Activated CD4-positive, alpha-beta T cell treated with anti-CD3 and anti-CD28 coated beads for 36 hours (primary cell): ENCODE measurements at regions not wholly inside any gene's neighbourhood (a gene's known extent, or its start where the extent isn't known, plus 50 kb on each side); places are given as distances from the start of the nearest gene placed in this dataset.

ENCODE experiments used
- ATAC-seq: fragments of 200-7000 bp; cut with Tn5 transposase; one replicate; pipeline ENCODE4 v1.10.0; 2021; ENCODE audit warnings: mild to moderate bottlenecking, moderate library complexity
- CTCF ChIA-PET: fragments of 350-600 bp; sonication (Branson Sonifier 250); formaldehyde crosslinking; loops from one replicate; lab custom pipeline; 2021; ENCODE audit warnings: antibody characterized with exemption; lab: Charles Lee
- POLR2A ChIA-PET: fragments of 350-600 bp; sonication (Branson Sonifier 250); formaldehyde crosslinking; loops from one replicate; lab custom pipeline; 2021; ENCODE audit warnings: antibody characterized with exemption, inconsistent platforms; lab: Charles Lee
- DNase-seq: peaks from one replicate; pipeline ENCODE4 v3.0.0-alpha.2; 2020
- H3K27ac Mint-ChIP-seq: one replicate; pipeline ENCODE4 v1.8.0; 2021; ENCODE audit warnings: mixed read lengths
- H3K27me3 Mint-ChIP-seq: one replicate; pipeline ENCODE4 v1.8.0; 2021; ENCODE audit warnings: mixed read lengths
- H3K36me3 Mint-ChIP-seq: one replicate; pipeline ENCODE4 v1.8.0; 2021; ENCODE audit warnings: low read depth, mixed read lengths
- H3K4me1 Mint-ChIP-seq: one replicate; pipeline ENCODE4 v1.8.0; 2021; ENCODE audit warnings: mixed read lengths
- H3K4me3 Mint-ChIP-seq: one replicate; pipeline ENCODE4 v1.8.0; 2021; ENCODE audit warnings: mild to moderate bottlenecking, moderate library complexity, mixed read lengths
- H3K9me3 Mint-ChIP-seq: one replicate; pipeline ENCODE4 v1.8.0; 2021; ENCODE audit warnings: low read depth, mixed read lengths
- intact Hi-C, 2 experiments: fragments of 100-400 bp; cut with DNase I in 1 of 2; cut with micrococcal nuclease in 1 of 2; formaldehyde crosslinking; loops; one replicate each; pipeline versions ENCODE4 v1.14.2 to v1.15.1; 2022 to 2024; cut with DNase I, micrococcal nuclease

DNA sequence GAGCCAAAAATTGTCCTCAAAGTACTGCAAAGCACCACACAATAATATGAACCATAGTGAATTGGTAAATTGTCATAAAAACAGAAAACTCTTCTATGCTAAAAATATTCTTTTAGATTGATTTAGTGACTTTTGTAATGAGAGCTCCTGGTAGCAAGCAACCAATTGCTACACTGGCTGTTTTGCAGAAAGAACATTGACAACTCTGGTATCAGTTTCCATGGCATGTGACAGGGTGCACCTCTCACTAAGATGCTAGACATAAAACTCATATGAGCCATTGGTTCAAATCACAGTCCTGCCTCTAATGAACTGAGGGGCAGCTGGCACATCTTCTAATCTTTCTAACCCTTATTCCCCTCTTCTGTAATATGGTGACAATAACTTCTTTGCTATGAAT is 212.2 kb downstream of the HS3ST1 start:
- no peak overlapping the region for H3K4me3 Mint-ChIP-seq
- no peaks in the 10 kb centered on the region for H3K4me1 Mint-ChIP-seq
- H3K36me3 Mint-ChIP-seq = no peaks in the 10 kb centered on the region
- no peak for ATAC-seq
- no peaks in the 10 kb centered on the region for H3K27me3 Mint-ChIP-seq
- POLR2A ChIA-PET = no interaction called here
- no peaks in the 10 kb centered on the region for H3K9me3 Mint-ChIP-seq
- CTCF ChIA-PET = interaction anchor here (0.6 to 1.2 kb wide), 2 partner anchors 9 to 1737 kb away, joined by 3 to 4 read pairs; no protein-coding TSS in a partner anchor
- intact Hi-C loops = no loop called here
- no peak overlapping the region for H3K27ac Mint-ChIP-seq
- no peak for DNase-seq

DNA sequence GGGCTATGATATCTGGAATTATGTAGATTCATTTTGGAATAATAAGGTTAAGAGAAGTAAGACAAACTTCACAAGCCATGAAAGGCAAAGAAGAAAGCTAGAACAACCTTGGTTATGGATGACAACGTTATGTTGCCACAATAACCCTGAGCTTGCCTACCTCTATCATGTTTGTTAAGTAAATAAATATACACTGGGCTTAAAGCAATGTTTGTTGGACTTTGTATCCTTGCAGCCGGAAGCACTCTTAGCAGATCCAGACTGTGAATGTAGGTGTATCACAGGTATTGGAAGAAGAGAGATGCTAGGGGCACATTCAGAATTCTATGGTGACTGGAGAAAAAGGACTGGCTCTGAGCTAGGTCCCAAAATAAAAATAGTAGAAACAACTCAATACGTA is 214.4 kb downstream of the HS3ST1 start:
- no peaks in the 10 kb centered on the region for H3K27me3 Mint-ChIP-seq
- ChIA-PET CTCF (no interaction called here), POLR2A (no interaction called here)
- DNase-seq (no peak), ATAC-seq (no peak)
- no peaks in the 10 kb centered on the region for H3K4me1 Mint-ChIP-seq
- intact Hi-C loops = no loop called here
- H3K36me3 Mint-ChIP-seq = no peaks in the 10 kb centered on the region
- no peak overlapping the region for H3K27ac Mint-ChIP-seq
- no peak overlapping the region for H3K4me3 Mint-ChIP-seq
- H3K9me3 Mint-ChIP-seq = peaks cover 5% of the 10 kb centered on the region

DNA sequence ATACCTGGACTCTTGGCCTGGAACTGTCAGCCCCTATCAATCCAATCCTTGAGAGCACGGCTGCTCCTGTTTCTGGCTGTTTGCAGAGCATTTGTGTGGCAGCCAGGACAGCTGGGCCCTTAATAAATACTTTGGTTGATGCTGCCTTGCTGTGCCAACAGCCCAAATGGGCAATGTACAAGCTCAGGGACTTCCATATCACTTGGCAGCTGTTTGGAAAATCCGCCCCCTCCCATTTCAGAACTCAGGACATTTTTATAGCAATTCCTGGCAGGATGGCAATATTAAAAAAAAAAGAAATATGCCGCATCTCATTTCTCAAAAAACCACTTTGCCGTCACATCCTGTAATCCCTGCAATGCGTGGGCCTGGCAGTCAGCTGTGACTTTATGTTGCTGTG is 218.9 kb downstream of the HS3ST1 start:
- intact Hi-C loops = no loop called here
- CTCF ChIA-PET = interaction anchor here (0.6 kb wide), 1 partner anchor 405 kb away, joined by 4 read pairs; no protein-coding TSS in a partner anchor
- Mint-ChIP-seq H3K4me1 (no peaks in the 10 kb centered on the region), H3K27ac (no peak overlapping the region), H3K27me3 (no peaks in the 10 kb centered on the region), H3K36me3 (no peaks in the 10 kb centered on the region), H3K4me3 (no peak overlapping the region), H3K9me3 (peaks cover 15% of the 10 kb centered on the region)
- no peak for DNase-seq
- POLR2A ChIA-PET = no interaction called here
- ATAC-seq = no peak

DNA sequence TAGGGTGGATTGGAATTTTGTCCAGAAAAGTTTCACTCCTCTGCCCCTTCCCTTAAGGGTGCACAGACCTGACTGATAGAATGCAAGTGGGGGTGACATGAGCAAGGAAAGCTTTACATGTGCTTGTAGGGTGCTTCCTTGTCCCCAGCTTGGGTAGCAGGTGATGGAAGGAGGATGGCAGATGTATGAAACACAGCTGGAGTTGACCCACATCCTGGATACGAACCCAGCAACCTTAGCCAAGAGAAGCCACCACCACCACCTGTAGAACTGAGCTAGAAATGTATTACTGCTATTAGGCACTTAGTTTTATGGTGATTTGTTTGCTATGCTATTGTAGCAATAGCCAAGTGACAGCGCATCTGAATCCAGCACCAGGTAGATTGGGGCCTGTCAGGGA is 227.4 kb downstream of the HS3ST1 start:
- no peaks in the 10 kb centered on the region for H3K27me3 Mint-ChIP-seq
- no peaks in the 10 kb centered on the region for H3K36me3 Mint-ChIP-seq
- DNase-seq = no peak
- ATAC-seq = no peak
- intact Hi-C loops = no loop called here
- no peaks in the 10 kb centered on the region for H3K4me1 Mint-ChIP-seq
- CTCF ChIA-PET = no interaction called here
- no peak overlapping the region for H3K27ac Mint-ChIP-seq
- no peak overlapping the region for H3K4me3 Mint-ChIP-seq
- POLR2A ChIA-PET = no interaction called here
- H3K9me3 Mint-ChIP-seq = no peaks in the 10 kb centered on the region

DNA sequence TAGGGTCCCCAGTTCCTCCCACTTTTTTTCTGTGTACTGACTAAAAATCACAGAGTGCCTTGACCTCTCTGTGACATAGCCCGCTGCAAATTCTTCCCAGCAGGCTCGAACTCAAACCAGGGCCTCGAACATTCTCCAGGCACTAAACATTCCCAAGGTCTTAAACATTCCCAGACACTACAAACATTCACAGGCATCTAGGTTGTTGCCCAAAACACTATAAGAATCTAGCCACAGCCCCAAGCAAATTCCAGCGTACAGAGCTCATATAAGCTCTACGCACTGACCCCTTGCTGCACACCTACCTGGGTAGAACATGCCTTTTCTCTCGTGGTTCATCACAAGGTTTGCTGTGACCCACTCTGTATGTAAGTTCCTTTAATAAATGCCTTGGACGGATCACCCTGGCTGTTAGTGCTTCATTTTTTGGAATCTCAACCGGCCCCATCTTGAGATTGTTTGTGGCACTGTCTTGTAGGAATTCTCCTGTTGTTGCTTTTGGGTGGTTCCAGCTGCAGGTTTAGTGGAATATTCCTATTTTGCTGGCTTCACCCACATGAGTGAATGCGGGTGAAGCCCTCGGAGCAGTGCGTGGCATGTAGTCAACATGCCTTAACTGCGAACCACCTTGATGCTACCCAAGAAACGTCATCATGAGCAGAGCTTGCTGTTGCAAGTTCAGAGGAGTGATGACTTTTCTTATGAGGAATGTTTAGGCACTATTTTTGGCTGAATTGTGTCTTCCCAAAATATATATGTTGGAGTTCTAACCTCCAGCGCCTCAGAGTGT is 230.0 kb downstream of the HS3ST1 start:
- no peak for DNase-seq
- ATAC-seq = no peak
- H3K4me3 Mint-ChIP-seq = no peak overlapping the region
- no peaks in the 10 kb centered on the region for H3K9me3 Mint-ChIP-seq
- no peaks in the 10 kb centered on the region for H3K27me3 Mint-ChIP-seq
- no peak overlapping the region for H3K27ac Mint-ChIP-seq
- H3K36me3 Mint-ChIP-seq = no peaks in the 10 kb centered on the region
- ChIA-PET POLR2A (no interaction called here), CTCF (no interaction called here)
- H3K4me1 Mint-ChIP-seq = no peaks in the 10 kb centered on the region
- intact Hi-C loops = no loop called here

DNA sequence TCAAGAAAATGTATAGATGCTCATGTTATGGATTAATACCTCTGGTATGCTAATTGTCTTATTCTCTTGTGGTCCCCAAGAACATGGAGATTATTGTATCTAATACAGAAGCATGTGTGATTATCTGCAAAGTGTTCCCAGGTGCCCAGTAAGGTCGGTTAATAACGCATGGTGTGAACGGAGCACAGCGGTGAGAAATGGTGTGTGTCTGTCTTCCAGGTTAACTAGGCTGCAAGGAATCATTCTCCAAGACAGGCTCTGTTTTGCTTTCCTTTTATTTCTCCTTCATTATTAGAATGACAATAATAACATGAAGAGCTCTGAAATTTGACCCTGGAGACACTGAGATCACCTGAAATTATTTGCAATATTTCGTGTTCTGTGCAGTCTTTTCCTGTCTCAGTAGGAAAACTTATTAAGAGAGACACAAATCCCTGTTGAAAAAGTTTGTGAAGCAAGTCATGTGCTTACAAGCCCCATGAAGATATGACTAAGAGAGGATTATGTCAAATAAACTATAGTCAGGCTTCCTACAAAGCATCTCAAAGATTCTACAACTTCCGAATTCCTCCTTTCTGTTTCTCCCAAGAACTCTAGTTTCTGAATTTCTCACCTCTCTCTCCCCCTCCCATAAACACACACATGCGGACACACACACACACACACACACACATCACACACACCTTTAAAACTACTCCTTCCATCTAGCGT is 230.9 kb downstream of the HS3ST1 start:
- Mint-ChIP-seq H3K4me1 (no peaks in the 10 kb centered on the region), H3K27me3 (no peaks in the 10 kb centered on the region), H3K9me3 (no peaks in the 10 kb centered on the region), H3K4me3 (no peak overlapping the region), H3K36me3 (no peaks in the 10 kb centered on the region), H3K27ac (no peak overlapping the region)
- intact Hi-C loops = no loop called here
- no peak for ATAC-seq
- DNase-seq = no peak
- ChIA-PET CTCF (no interaction called here), POLR2A (no interaction called here)

DNA sequence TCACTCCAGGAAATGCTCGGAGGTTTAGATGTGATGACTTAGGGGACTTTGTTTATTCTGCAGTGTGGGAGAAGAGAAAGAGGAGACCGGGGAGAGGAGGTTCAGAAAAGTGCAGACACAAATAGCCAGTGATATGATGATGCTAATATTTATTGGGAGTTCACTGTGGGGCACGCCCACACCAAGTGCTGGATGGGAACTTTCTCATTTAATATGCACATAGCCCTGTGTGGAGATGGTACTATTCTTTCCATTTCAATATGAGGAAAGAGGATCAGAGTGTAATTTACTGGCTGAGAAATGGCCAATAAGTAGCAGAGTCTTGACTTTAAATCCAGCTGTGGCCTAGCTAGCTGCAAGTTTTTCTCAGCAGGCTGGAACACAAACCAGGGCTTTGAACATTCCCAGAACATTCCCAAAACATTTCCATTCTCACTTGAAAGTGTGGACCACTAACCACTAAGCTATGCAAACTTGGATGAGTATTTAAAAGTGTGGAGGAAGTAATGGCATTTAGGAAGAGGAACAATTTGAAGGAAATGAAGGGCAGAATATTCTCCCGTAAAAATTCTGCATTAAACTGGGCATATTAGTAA is 231.7 kb downstream of the HS3ST1 start:
- Mint-ChIP-seq H3K27ac (no peak overlapping the region), H3K36me3 (no peaks in the 10 kb centered on the region), H3K9me3 (no peaks in the 10 kb centered on the region), H3K27me3 (peaks cover 2% of the 10 kb centered on the region), H3K4me3 (no peak overlapping the region), H3K4me1 (no peaks in the 10 kb centered on the region)
- no peak for DNase-seq
- ChIA-PET POLR2A (no interaction called here), CTCF (no interaction called here)
- ATAC-seq = no peak
- intact Hi-C loops = no loop called here

DNA sequence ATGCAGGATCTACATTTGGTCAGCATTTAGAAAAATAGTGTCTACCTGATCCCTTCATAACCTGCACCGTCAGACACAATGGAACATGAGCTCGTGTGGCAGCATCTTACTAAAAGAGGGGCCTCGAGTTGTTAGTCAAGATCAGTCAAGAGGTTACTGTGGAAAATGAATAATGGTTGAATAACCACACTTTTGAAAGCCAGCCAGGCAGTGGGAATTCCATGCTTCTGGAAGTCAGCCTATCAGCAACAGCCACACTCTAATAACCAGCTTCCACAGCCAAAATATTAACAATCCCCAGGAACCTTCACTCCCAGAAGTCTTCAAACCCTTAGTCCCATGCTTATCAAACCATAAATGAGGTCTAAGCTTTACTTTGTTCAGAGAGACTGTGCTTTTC is 234.3 kb downstream of the HS3ST1 start:
- intact Hi-C loops = no loop called here
- H3K27me3 Mint-ChIP-seq = peaks cover 6% of the 10 kb centered on the region
- no peak overlapping the region for H3K4me3 Mint-ChIP-seq
- DNase-seq = no peak
- ChIA-PET CTCF (no interaction called here), POLR2A (no interaction called here)
- H3K36me3 Mint-ChIP-seq = no peaks in the 10 kb centered on the region
- H3K9me3 Mint-ChIP-seq = no peaks in the 10 kb centered on the region
- no peak overlapping the region for H3K27ac Mint-ChIP-seq
- no peak for ATAC-seq
- no peaks in the 10 kb centered on the region for H3K4me1 Mint-ChIP-seq

DNA sequence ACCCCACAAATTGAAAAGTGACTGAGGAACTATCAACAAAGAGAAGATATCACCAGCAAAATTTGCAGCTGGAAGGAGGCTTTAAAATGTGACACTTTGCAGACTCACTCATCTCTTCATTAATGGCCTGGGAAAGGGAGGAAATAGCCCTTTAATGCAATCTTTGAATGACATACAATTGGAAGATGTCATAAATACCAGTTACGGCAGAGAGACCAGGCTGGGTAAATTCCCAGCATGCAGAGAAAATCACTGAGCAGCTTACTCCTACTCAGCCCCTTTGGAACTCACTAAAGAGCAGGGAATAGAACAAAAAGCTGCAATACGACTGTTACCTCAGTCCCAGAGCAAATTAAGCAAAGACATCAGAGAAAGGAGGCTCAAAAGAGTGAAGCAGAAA is 238.9 kb downstream of the HS3ST1 start:
- intact Hi-C loops = no loop called here
- no peak overlapping the region for H3K4me3 Mint-ChIP-seq
- H3K36me3 Mint-ChIP-seq = no peaks in the 10 kb centered on the region
- H3K27me3 Mint-ChIP-seq = peaks cover 6% of the 10 kb centered on the region
- ChIA-PET CTCF (no interaction called here), POLR2A (no interaction called here)
- no peaks in the 10 kb centered on the region for H3K9me3 Mint-ChIP-seq
- ATAC-seq (no peak), DNase-seq (no peak)
- no peak overlapping the region for H3K27ac Mint-ChIP-seq
- no peaks in the 10 kb centered on the region for H3K4me1 Mint-ChIP-seq

DNA sequence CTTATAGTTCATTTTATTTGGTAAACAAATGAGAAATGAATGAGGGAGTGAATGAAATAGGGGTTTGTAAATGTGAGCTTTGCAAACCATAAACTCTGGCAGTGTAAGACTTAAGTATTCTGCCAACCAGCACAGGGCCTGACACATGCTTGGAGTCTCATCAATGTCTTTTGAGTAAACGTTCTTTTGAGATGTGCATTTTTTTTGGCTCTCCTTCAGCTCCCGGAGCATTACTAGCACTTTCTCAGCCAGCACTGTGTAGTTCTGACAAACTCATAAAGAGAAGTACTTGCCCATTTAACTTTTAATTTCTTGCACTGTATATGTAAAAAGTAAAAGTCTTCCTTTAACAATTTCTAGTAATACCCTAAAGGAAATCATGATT is 245.3 kb downstream of the HS3ST1 start:
- ChIA-PET CTCF (no interaction called here), POLR2A (no interaction called here)
- Mint-ChIP-seq H3K36me3 (no peaks in the 10 kb centered on the region), H3K9me3 (no peaks in the 10 kb centered on the region), H3K4me1 (no peaks in the 10 kb centered on the region), H3K27me3 (no peaks in the 10 kb centered on the region), H3K27ac (no peak overlapping the region), H3K4me3 (no peak overlapping the region)
- no peak for ATAC-seq
- no peak for DNase-seq
- intact Hi-C loops = no loop called here

DNA sequence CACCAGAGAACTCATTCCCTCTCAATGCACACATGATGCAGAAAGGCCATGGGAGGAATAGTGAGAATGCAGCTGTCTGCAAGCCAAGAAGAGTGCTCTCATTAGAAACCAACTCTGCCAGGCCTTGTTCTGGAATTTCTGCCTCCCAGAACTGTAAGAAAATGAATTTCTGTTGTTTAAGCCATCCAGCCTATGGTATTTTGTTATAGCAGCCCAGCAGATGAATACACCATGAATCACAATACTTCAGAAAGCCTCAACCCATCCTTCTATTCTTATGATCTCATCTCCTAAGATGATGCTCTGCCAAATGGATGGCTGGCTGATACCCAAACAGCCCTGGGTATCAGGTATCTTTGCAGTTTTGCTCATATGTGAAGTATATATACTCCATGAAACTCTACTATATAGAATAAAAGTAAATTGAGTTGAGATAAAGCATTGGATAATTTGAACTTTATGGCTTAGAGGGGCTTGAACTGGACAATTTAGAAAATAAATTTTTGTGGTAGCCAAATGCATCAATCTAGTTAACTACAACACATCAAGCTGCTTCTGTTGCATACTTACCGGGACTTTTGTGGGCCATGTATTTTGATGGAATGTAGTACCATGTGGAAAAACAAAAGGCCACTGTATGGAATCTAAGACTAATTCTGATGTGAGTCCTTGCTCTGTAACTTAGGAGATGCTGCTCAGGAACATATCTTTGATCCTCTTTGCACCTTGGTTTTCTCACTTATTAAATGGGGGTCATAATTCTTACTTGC is 245.9 kb downstream of the HS3ST1 start:
- ChIA-PET POLR2A (no interaction called here), CTCF (no interaction called here)
- H3K36me3 Mint-ChIP-seq = no peaks in the 10 kb centered on the region
- intact Hi-C loops = no loop called here
- H3K27ac Mint-ChIP-seq = no peak overlapping the region
- H3K4me1 Mint-ChIP-seq = no peaks in the 10 kb centered on the region
- DNase-seq (no peak), ATAC-seq (no peak)
- H3K9me3 Mint-ChIP-seq = no peaks in the 10 kb centered on the region
- no peaks in the 10 kb centered on the region for H3K27me3 Mint-ChIP-seq
- H3K4me3 Mint-ChIP-seq = no peak overlapping the region
